ENCODE measurements at regions not wholly inside any gene's neighbourhood (a gene's known extent, or its start where the extent isn't known, plus 50 kb on each side); places are given as distances from the start of the nearest gene placed in this dataset.

DNA sequence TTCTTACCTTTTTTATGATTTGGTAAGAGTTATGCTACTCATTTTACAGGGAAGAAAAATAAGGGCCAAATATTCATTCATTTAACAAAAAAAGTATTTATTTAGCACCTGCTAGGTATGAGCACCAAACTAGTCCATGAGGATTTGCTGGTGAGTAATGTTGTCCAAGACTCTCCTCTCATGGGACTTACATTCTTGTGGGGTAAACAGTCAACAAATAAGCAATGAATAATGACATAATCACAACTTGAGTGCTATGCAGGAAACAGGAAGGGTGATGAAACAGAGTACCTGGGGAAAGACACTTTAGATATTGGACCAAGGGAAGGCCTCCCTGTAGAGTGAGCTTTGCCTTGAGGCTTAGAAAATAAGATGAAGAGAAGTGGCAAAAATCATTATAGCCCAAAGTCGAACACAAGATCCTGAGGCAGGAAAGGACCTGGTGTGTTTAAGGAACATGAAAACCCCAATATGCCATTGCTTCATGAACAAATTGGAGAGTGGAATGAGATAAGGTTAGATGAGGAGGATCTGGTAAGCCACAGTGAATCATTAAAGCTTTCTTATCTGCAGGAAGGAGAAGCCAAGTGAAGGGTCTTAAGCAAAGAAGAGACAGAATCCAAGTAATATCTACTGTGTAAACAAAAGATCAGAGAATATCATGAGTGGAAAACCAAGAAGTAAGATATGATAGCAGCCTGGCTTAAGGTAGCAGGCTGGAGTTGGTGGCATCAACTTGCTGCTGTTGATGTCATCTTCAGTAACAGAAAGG, 294.5 kb upstream of the NBEA start:
- intact Hi-C loops (cut with micrococcal nuclease), result no loop called here
- ATAC-seq (no peak), DNase-seq (no peak)

DNA sequence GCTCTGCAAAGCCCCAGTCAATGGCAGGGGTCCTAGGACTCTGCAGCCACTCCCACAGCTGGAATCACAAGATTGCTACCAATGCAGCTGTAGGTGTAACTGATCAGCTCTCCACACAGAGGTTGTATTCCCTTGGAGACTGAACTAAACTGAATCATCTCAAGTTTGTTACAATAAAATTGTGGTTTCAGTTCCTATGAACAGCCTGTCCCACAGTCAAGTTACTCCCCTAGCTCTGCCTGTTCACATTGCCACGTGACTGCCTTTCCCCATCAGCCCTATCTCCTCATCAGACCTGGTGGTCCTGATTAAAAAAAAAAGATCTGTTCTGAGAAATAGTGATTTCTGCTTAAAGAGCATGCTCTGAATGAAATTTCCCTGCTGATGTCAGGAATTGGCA, 287.9 kb upstream of the NBEA start:
- no peak for ATAC-seq
- intact Hi-C loops (cut with micrococcal nuclease), result no loop called here

DNA sequence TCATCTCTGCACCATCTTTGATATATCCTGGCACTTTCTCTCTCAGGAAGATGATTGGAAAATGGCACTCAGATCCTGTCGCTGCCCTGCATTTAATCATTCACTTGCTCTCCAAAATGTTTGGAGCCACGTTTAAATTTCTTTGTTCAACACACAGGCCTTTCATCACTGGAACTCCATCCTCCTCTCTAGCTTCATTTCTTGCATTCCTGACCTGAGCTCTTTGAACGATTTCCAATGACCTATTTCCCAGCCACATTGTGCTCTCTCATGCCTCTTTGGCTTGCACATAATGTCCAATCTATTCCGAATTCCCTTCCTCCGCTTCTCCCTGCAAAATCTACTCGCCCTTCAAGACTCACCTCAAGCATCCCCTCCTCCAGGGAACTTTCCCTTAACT, 287.4 kb upstream of the NBEA start:
- intact Hi-C loops (cut with micrococcal nuclease), result no loop called here
- ATAC-seq, result peak; percentile 95

More for the DNA sequence above, 287.9 kb upstream of the NBEA start:
- DNase-seq, result no peak

DNA sequence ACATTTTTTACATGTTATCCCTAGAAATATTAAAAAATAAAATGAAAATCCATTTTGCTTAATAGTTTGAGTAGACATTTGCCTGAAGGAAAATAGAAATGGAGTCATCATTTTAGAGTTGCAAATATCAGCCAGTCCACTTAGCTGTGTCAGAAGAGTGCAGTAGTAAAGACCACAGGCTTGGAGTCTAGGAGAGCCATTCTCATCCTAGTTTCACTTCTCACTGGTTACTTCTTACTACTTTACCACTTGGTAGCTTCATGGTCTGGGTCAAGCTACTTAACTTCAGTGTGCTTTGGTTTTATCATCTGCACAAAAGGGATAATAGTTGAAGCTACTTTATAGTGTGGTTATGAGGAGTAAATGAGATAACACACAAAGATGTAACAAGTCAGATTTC, 286.5 kb upstream of the NBEA start:
- intact Hi-C loops (cut with micrococcal nuclease), result no loop called here
- no peak for ATAC-seq
- DNase-seq, result no peak

More for the DNA sequence above, 287.4 kb upstream of the NBEA start:
- no peak for DNase-seq

DNA sequence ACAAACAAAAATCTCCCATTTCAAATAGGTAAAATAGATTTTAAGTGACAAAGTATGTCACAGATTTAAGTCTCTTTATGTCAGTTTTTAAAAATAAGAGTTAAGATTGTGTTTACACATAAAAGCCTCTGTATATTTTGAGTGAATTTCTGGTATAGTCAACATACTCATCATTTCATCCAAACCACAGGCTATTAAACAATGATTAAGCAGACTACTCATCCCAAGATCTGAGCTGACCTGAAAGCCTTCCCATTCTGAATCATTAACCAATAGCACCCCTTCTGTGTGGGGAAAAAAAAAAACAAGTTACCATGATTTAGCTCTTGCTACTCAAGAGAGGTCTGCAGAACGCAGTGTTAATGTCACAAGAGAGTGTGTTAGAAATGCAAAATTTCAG, 284.4 kb upstream of the NBEA start:
- intact Hi-C loops (cut with micrococcal nuclease), result no loop called here
- ATAC-seq (no peak), DNase-seq (no peak)

DNA sequence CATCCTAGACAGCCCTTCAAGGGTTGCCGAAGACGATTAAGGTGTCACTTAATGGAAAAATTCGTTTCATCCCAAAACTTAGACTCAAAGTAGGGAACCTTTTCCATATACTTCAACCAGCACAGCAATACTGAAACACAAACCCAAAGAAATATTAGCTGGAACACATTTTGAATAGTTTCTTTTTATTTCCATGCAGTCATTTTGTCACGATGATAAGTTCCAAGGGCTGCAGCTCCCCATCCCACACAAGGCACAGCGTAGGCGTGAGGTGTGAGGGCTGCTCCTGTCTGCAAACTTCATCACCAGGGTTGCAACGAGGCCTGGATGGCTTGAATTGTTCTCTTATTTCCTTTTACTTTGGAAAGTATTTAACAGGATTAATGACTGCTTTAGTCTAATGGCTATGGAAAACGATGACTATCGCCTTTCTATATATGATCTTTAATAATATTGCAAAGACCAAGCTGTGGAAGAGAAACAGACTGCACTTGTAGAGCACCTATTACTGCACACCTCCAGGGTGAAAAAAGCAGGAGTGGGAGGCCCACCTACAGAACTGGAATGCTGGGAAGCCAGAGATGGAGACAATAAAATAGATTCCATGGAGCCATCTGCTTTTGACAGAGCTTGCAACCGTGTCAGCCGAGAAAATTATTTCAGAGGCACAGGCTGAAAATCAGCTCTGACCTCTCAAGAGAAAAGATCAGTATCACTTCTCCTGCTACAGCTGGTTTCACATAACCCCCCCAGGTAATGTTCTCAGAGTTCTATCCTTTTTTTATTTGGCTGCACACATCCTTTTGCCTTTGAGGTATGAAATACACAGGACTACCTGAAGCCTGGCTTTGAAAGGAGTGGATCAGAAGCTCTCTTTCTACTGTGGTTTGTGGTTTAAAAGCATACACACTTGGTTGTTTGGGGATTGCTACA, 274.5 kb upstream of the NBEA start:
- DNase-seq, result no peak
- no peak for ATAC-seq
- intact Hi-C loops (cut with micrococcal nuclease), result no loop called here

DNA sequence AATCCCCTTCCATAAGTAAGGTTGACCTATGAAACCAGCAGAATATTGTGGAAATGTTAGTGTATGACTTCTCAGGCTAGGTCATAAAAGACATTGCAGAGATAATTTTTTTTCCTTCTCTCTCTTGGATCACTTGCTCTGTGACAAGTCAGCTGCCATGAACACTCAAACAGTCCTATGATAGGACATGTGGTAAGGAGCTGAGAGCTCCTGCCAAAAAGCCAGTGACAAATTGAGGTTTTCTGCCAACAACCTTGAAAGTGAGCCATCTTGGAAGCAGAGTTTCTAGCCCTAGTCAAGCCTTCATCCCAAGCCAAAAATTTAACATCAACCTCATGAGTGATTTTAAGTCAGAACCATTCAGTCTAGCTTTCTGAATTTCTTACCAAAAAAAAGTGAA, 270.9 kb upstream of the NBEA start:
- ATAC-seq, result peak; percentile 96
- intact Hi-C loops (cut with micrococcal nuclease), result no loop called here

DNA sequence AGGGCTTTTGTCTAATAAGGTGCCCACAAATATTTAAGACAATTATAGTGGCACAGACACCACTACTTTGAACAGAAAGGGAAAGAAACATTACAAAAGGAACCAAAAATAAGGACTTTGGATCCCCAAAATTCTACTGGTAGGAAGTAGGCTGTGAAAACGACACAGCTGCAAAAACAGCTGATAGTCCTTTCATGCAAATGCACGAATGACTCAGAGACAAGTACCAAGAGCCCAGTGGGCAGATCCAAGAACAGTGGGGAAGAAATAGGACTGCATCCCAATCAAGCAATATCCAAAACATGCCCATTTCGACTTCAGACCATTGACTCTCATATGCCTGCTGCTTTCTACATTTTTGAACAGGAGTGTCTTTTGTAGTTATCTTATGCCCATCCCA, 269.4 kb upstream of the NBEA start:
- ATAC-seq (peak; percentile 29), DNase-seq (no peak)
- intact Hi-C loops (cut with micrococcal nuclease), result no loop called here

More for the DNA sequence above, 270.9 kb upstream of the NBEA start:
- no peak for DNase-seq

DNA sequence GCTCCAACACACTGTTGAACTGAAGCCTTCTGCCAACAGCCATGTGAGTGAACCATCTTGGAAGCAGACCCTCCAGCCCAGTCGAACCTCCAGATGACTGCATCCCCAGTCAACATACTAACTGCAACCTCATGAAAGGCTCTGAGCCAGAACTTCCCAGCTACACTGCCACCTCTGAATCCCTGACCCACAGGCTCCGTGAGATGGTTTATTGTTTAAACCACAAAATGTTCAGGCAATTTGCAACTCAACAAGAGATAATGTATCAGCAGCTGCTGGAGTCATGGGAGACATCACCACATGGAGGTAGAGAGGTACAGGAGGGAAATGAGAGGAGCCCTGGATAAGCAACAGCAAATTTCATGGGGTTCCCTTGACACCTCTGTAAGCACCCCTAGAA, 266.4 kb upstream of the NBEA start:
- DNase-seq (no peak), ATAC-seq (no peak)
- intact Hi-C loops (cut with micrococcal nuclease), result no loop called here

DNA sequence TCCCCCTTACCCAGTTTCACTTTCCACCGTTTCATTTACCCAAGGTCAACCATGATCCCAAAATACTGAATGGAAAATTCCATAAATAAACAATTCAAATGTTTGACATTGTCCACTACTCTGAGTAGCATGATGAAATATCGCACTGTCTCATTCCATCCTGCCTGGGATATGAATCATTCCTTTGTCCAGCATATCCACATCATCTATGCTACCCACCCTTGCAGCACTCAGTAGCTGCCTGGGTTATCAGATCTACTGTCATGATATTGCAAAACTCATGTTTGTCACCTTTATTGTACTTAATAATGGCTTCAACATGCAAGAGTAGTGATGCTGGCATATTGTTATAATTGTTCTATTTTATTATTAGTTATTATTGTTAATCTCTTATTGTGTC, 263.9 kb upstream of the NBEA start:
- DNase-seq (no peak), ATAC-seq (no peak)
- intact Hi-C loops (cut with micrococcal nuclease), result no loop called here

DNA sequence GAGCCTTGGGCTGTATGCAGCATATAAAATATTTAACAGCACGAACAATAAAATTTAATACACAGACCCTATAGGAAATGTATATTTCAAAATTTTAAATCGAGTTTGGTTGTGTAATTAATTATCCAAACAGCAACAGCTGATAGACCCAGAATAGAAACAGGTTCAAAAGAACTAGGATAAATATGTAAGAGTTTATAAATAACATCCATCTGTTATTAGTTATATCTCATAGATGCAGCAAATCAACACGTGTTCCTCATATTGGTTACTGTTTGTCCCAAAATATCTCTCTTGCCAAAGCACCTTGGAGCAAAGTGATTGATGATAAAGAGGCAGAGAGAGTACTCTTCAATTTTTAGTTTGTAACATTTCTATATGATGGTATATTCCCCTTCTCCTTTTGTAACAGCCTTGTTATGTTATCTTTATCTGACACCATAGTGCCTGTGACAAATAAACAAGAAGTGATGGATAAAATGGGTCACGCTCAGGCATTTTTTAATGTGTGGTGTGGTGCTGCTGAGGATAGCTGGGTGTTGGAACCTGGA, 260.6 kb upstream of the NBEA start:
- ATAC-seq (peak; percentile 35), DNase-seq (no peak)
- intact Hi-C loops (cut with micrococcal nuclease), result no loop called here

DNA sequence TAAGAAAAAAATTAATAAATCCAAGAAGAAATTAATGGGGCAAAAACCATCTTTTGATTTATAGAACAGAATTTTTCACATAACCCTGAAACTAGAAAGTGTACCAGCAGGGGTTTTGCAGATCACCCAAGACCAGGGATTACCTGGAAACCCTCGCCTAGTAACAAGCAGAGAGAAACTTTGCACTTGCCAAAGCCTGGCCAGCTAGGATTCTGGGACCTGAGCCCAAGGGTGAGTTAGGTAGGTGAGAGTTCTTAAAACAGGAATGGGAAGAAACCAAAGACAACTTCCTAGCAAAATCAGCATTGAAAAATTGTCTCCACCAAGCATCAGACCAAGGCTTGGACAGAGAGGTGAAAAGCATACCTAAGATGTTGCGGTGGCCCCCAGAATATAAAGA, 247.0 kb upstream of the NBEA start:
- ATAC-seq (peak; percentile 54), DNase-seq (no peak)

DNA sequence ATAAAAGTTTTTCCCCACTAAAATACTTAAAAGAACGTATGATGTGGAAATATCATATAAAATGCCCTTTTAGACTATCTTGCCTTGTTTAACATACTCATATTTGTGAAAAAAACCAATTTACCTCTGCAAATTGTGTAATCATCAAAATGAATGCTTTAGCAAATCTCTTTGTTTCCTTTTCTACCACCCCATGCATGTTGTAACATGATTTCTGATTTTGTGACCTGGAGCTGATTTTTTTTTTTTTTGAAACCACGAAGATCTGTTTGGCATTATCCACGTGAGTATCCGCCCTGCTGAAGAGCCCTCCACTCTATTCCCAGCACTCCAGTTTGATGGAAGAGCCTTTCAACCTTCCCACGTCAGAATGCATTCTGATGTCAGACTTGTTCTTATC, 245.8 kb upstream of the NBEA start:
- ATAC-seq (no peak), DNase-seq (no peak)
- intact Hi-C loops (cut with micrococcal nuclease), result no loop called here

More for the DNA sequence above, 247.0 kb upstream of the NBEA start:
- intact Hi-C loops (cut with micrococcal nuclease), result no loop called here

DNA sequence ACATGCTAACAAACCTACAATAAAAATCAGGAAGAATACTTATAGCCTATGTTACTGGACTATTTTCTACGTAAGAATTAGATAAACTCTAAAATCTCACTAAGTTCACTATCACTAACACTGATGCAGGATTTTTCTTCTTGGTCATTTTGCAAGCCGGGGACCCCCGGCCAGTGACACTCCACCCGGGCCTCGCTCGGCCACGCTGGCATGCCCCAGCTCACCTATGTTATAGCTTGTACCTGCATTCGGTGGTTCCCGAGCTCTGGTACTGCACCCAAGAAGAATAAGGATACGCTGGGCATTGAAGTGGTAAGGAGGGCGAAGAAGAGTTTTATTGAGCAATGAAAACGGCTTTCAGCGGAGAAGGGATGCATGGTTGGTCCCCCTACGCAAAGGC, 245.3 kb upstream of the NBEA start:
- DNase-seq, result no peak
- ATAC-seq, result no peak
- intact Hi-C loops (cut with micrococcal nuclease), result no loop called here

DNA sequence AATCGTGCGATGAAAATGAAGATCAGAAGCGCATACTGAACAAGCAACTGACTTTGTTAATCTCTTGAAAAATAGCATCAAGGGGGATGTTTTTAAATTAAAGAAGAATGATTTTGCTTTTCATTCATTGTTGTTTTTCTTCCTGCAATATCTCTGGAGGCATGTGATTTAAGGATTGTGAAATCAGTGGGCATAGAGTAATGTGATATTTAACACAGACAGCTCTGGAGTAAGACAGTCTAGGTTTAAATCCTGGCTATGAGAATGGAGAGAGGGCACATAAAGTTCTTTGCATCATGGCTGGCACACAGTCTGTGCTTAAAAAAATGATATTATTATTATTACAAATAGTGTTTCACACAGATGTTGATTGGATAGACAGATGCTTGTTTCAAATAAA, 243.1 kb upstream of the NBEA start:
- ATAC-seq (peak; percentile 77), DNase-seq (no peak)
- intact Hi-C loops (cut with micrococcal nuclease), result no loop called here

DNA sequence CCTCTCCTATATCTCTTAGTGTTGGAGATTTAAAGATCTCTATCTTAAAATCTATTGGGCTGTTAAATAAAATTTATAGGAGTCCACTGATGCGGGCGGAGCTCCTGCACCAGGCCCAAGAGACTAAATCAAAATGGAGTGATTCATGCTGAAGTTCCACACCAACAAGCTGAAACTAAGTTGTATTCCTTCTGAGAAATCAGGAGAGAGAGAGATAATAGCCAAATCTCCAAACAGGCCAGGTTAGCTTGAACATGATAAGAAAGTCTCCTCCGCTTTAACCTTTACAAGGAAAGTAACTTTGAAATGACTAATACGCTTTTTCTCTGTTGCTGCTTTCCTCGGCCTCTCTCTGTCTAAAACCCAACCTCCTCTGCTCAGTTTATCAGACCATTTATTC, 241.9 kb upstream of the NBEA start:
- DNase-seq (no peak), ATAC-seq (no peak)
- intact Hi-C loops (cut with micrococcal nuclease), result loop anchor here (5.0 kb wide), 1 partner anchor 1103 kb away; no protein-coding TSS in a partner anchor

DNA sequence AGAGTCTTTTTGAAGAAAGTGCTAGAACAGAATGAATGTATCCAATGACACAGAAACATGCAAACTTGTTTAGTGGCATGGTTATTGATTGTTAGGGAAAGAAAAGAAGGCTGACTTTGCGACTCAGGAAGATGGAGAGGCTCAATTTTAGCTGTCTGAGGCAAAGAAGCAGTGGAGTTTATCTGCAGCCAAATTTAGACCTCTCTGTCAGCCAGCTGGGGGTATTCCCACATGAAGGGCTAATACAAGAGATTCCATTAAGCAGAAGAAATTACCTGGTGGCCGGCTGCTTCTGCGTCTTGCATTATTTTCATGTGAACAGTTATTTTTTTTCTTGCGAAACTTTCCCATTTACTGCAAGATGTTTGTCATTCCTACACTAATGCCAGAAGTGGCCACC, 240.2 kb upstream of the NBEA start:
- ATAC-seq (peak; percentile 65), DNase-seq (no peak)
- intact Hi-C loops (cut with micrococcal nuclease), result loop anchor here (5.0 kb wide), 1 partner anchor 1105 kb away; no protein-coding TSS in a partner anchor

DNA sequence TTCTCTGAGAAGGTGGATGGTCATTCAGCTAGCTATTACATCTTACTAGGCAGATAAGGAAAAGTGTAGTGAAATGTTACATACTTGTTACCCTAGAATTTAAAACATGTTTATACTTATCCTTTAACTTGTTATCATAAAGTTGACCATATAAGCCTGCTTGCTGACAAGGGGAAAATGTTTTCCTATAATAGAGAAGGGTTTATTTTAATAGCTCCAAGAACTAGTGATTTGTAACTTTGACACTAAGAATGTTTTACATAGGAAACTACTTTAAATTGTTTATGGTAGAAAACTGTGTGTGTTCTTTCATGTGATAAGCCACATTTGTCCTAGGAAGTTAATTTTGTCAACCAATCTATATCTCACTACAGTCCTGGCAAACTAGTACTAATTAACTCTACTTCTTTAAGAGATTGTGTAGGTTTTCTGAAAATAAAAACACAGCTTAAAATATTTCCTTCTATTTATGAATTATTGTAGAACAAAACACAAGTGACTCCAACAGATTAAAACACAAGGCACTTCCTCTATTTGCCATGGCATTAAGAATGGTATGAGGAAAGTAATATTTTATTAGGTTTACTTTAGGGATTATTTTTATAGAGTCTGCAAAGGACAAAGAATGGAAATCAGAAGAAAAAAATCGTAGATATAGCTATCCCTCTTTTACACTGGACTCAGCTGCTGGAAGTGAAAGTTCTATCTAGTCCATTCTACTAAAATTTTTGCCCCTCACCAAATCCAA, 233.3 kb upstream of the NBEA start:
- intact Hi-C loops (cut with micrococcal nuclease), result no loop called here
- ATAC-seq, result no peak
- DNase-seq, result no peak

DNA sequence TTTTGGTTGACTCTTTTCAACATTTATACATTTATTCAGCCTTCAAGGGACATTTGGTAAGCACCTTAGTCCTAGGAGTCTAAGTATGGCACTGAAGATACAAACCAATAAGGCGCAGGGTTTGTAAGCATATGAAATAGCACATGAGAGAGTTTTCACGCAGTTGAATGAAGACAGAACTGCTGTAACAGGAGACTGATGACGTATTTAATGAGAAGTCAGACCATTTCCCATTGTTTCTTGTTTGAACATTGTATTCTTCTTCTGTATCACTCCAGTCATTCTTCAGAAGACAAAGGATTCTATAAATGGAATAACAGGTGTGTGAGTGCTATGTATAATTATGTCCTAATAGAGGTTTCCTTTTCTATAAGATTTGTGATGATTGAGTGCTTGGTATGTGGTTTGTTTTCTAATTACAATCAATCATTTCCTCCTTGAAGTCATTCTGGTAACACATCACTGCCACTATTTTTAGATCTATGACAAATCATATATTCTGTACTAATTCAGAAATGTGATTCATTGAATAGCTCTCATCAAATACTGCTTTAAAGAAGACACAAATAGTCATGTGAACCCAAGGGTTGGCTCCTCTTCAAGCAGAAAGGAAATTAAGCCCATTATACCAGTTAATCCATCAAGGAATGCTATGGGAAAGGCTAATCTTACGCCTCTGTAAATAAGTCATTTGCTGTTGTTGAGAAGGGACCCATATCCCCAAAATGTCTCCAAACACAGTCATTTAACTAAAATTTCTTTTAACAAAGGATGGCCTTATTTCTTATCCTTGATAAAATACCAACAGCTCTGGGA, 222.8 kb upstream of the NBEA start:
- intact Hi-C loops (cut with micrococcal nuclease), result no loop called here
- DNase-seq, result no peak
- no peak for ATAC-seq
